ENCODE measurements at regions not wholly inside any gene's neighbourhood (a gene's known extent, or its start where the extent isn't known, plus 50 kb on each side); places are given as distances from the start of the nearest gene placed in this dataset.

GRCh38 chr2:82731824-82732223 is 1727.3 kb downstream of the SUCLG1 start:
- TF ChIP-seq CTCF (IDR thresholded peaks at IDR 0.05) (no peak), ZFX (IDR thresholded peaks at IDR 0.05; ENCODE audit: borderline replicate concordance) (no peak)

Measured in 22Rv1 (cell line).